ENCODE measurements at regions not wholly inside any gene's neighbourhood (a gene's known extent, or its start where the extent isn't known, plus 50 kb on each side); places are given as distances from the start of the nearest gene placed in this dataset.

GRCh38 chr2:185161701-185162100 lies 563.4 kb downstream of the ZNF804A start (continued):
- no peak for TF ChIP-seq IRF1 (CRISPR knock-in tag; IDR thresholded peaks at IDR 0.05)
- TF ChIP-seq, protein P1, sequence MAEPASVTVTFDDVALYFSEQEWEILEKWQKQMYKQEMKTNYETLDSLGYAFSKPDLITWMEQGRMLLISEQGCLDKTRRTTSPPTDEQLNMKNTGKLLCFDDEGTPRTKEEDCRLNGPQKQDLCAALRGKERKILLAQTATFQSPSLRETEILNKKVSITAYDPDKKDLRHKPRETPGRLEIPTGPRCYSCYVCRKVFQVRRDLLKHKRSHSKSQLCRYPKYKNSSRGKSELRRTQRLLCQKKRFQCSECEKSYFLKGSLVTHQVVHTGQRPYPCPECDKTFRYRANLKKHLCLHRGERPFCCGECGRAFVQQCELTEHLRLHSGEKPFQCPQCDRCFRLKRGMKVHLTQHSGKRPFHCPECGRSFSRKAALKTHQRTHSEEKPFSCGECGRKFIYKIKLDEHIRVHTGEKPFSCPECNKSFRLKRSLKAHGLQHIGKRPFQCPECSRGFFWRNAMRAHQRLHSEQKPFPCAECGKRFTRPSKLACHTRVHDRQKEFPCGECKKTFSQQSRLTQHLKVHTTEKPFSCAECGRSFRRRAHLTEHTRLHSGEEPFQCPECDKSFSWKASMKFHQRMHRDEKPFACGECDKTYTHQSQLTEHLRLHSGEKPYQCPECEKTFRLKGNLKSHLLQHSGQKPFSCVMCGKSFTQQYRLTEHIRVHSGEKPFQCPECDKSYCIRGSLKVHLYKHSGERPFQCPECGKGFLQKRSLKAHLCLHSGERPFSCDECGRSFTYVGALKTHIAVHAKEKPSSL (CRISPR knock-in tag; conservative IDR thresholded peaks at IDR 0.05) = no peak
- TF ChIP-seq TCF7 (CRISPR knock-in tag; IDR thresholded peaks at IDR 0.05; ENCODE audit: low read depth) = no peak
- TF ChIP-seq ELF4 (CRISPR knock-in tag; IDR thresholded peaks at IDR 0.05; ENCODE audit: low read depth) = no peak
- no peak for TF ChIP-seq SMAD3 (CRISPR knock-in tag; IDR thresholded peaks at IDR 0.05; ENCODE audit: borderline replicate concordance)
- TF ChIP-seq JAZF1 (CRISPR knock-in tag; IDR thresholded peaks at IDR 0.05) = no peak
- no peak for TF ChIP-seq ZNF232 (CRISPR knock-in tag; IDR thresholded peaks at IDR 0.05)
- no peak for TF ChIP-seq AFF4 (CRISPR knock-in tag; IDR thresholded peaks at IDR 0.05; ENCODE audit: borderline replicate concordance)
- TF ChIP-seq NR1H2 (CRISPR knock-in tag; IDR thresholded peaks at IDR 0.05) = no peak
- TF ChIP-seq, protein P2, sequence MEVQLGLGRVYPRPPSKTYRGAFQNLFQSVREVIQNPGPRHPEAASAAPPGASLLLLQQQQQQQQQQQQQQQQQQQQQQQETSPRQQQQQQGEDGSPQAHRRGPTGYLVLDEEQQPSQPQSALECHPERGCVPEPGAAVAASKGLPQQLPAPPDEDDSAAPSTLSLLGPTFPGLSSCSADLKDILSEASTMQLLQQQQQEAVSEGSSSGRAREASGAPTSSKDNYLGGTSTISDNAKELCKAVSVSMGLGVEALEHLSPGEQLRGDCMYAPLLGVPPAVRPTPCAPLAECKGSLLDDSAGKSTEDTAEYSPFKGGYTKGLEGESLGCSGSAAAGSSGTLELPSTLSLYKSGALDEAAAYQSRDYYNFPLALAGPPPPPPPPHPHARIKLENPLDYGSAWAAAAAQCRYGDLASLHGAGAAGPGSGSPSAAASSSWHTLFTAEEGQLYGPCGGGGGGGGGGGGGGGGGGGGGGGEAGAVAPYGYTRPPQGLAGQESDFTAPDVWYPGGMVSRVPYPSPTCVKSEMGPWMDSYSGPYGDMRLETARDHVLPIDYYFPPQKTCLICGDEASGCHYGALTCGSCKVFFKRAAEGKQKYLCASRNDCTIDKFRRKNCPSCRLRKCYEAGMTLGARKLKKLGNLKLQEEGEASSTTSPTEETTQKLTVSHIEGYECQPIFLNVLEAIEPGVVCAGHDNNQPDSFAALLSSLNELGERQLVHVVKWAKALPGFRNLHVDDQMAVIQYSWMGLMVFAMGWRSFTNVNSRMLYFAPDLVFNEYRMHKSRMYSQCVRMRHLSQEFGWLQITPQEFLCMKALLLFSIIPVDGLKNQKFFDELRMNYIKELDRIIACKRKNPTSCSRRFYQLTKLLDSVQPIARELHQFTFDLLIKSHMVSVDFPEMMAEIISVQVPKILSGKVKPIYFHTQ (CRISPR knock-in tag; IDR thresholded peaks at IDR 0.05) = no peak
- no peak for TF ChIP-seq ZNF317 (CRISPR knock-in tag; IDR thresholded peaks at IDR 0.05; ENCODE audit: borderline replicate concordance, low read depth)
- no peak for TF ChIP-seq HMGXB4 (CRISPR knock-in tag; IDR thresholded peaks at IDR 0.05)

DNA sequence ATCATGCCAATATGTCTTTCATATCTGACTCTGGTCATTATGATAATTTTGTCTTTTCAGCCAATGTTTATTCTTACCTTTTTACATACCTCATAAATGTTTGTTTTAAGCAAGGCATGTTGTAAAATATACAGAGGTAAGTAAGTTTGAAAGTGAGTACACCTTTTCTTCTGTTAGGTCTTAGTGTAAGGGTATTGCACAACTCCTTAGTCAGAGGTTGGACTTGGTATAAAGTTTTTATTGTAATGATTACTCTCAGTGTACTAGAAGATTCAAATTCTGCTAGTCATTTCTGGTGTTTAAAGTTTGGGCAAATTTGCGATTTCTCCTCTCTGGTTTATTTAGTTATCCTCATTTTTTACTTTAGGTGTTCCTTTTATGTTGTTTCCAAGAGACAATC lies 564.3 kb upstream of the FSIP2 start:
- no peak for TF ChIP-seq ATF1 (CRISPR knock-in tag; IDR thresholded peaks at IDR 0.05)
- no peak for TF ChIP-seq ATF6 (CRISPR knock-in tag; IDR thresholded peaks at IDR 0.05)
- TF ChIP-seq, protein P3, sequence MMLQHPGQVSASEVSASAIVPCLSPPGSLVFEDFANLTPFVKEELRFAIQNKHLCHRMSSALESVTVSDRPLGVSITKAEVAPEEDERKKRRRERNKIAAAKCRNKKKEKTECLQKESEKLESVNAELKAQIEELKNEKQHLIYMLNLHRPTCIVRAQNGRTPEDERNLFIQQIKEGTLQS (CRISPR knock-in tag; conservative IDR thresholded peaks at IDR 0.05) = no peak
- no peak for TF ChIP-seq ZNF671 (CRISPR knock-in tag; IDR thresholded peaks at IDR 0.05)
- TF ChIP-seq IRF1 (CRISPR knock-in tag; IDR thresholded peaks at IDR 0.05) = no peak
- no peak for TF ChIP-seq HMGA2 (CRISPR knock-in tag; IDR thresholded peaks at IDR 0.05)
- no peak for TF ChIP-seq OVOL2 (CRISPR knock-in tag; IDR thresholded peaks at IDR 0.05; ENCODE audit: borderline replicate concordance)
- CTCF ChIA-PET = no interaction called here

More for the DNA sequence above, 564.3 kb upstream of the FSIP2 start:
- Mint-ChIP-seq H3K27ac (no peak overlapping the region), H3K9me3 (no peaks in the 10 kb centered on the region), H3K27me3 (ENCODE audit: low read depth) (no peaks in the 10 kb centered on the region), H3K36me3 (no peaks in the 10 kb centered on the region), H3K4me3 (no peak overlapping the region), H3K4me1 (no peaks in the 10 kb centered on the region)
- DNase-seq (ENCODE audit: low spot score) (no peak), ATAC-seq (no peak)
- POLR2A ChIA-PET = no interaction called here
